Keratinocyte (primary cell): ENCODE measurements at regions not wholly inside any gene's neighbourhood (a gene's known extent, or its start where the extent isn't known, plus 50 kb on each side); places are given as distances from the start of the nearest gene placed in this dataset.

Experiments used
- DNase-seq: peaks from one replicate; pipeline ENCODE4 v3.0.0-alpha.2; 2011; ENCODE audit warnings: low read depth, missing footprints, low spot score
- FAIRE-seq: peaks from 2 replicates; lab custom pipeline; 2011; peaks lifted over from hg19 to GRCh38; lab: Jason Lieb, UNC
- H2AFZ ChIP-seq: 2 replicates; pipeline ENCODE4 v1.6.0; 2012; ENCODE audit warnings: low read length, control low read depth, inconsistent platforms; ENCODE audit not compliant: control insufficient read depth
- H3K27ac ChIP-seq: 2 replicates; pipeline ENCODE4 v1.5.1; 2011; ENCODE audit warnings: low read length; ENCODE audit not compliant: control insufficient read depth, insufficient read depth
- H3K27me3 ChIP-seq: 3 replicates; pipeline ENCODE4 v1.6.0; 2011; ENCODE audit warnings: low read length; ENCODE audit not compliant: control insufficient read depth, insufficient read depth; ENCODE audit errors: extremely low read depth
- H3K36me3 ChIP-seq, 2 experiments: 2 replicates in 1 of 2; 3 replicates in 1 of 2; pipeline ENCODE4 v1.5.1; 2011; ENCODE audit warnings: low read length in 2 of 2, mild to moderate bottlenecking in 1 of 2; ENCODE audit not compliant: control insufficient read depth in 2 of 2, insufficient read depth in 2 of 2; ENCODE audit errors: extremely low read depth in 1 of 2
- H3K4me1 ChIP-seq: 3 replicates; pipeline ENCODE4 v1.5.1; 2011; ENCODE audit warnings: low read length; ENCODE audit not compliant: control insufficient read depth, insufficient read depth; ENCODE audit errors: extremely low read depth
- H3K4me2 ChIP-seq: 3 replicates; pipeline ENCODE4 v1.6.0; 2011; ENCODE audit warnings: low read depth, low read length; ENCODE audit not compliant: control insufficient read depth, insufficient read depth; ENCODE audit errors: extremely low read depth
- H3K4me3 ChIP-seq, 3 experiments: fragments of 200-600 bp in 1 of 3; sonication (generic) in 1 of 3; 2 replicates in 2 of 3; 3 replicates in 1 of 3; pipeline ENCODE4 v1.5.1; 2011 to 2016; ENCODE audit warnings: low read length in 3 of 3, mild to moderate bottlenecking in 3 of 3, control low read depth in 2 of 3, inconsistent platforms in 1 of 3, low read depth in 1 of 3, mixed read lengths in 1 of 3, mixed run types in 1 of 3, moderate library complexity in 1 of 3; ENCODE audit not compliant: control insufficient read depth in 2 of 3, insufficient read depth in 2 of 3; ENCODE audit errors: extremely low read depth in 1 of 3
- H3K79me2 ChIP-seq: 2 replicates; pipeline ENCODE4 v1.6.0; 2012; ENCODE audit warnings: low read length; ENCODE audit not compliant: control insufficient read depth, insufficient read depth
- H3K9ac ChIP-seq: 3 replicates; pipeline ENCODE4 v1.6.0; 2011; ENCODE audit warnings: low read length; ENCODE audit not compliant: control insufficient read depth, insufficient read depth; ENCODE audit errors: extremely low read depth
- H3K9me1 ChIP-seq: 3 replicates; pipeline ENCODE4 v1.6.0; 2011; ENCODE audit warnings: low read length; ENCODE audit not compliant: control insufficient read depth, insufficient read depth; ENCODE audit errors: extremely low read depth
- H3K9me3 ChIP-seq: 2 replicates; pipeline ENCODE4 v1.5.1; 2012; ENCODE audit warnings: low read depth, low read length; ENCODE audit not compliant: control insufficient read depth
- H4K20me1 ChIP-seq: 3 replicates; pipeline ENCODE4 v1.6.0; 2011; ENCODE audit warnings: low read length; ENCODE audit not compliant: control insufficient read depth, insufficient read depth; ENCODE audit errors: extremely low read depth
- EZH2 ChIP-seq: IDR thresholded peaks from one replicate; pipeline ENCODE4 v1.6.1; 2012; ENCODE audit warnings: inconsistent platforms, mild to moderate bottlenecking, low read length, moderate library complexity
- dilution Hi-C: fragments of 300-500 bp; cut with MboI; formaldehyde crosslinking; loops from one replicate; pipeline ENCODE4 v1.7.0; 2020; ENCODE audit warnings: low sequenced_read_pairs; ENCODE audit not compliant: extremely low pct_ligation_motif_present
- TF ChIP-seq, protein P1 (sequence below), 3 experiments: IDR thresholded peaks in 1 of 3; conservative IDR thresholded peaks in 1 of 3; optimal IDR thresholded peaks in 1 of 3; 2 replicates in 2 of 3; 3 replicates in 1 of 3; pipeline versions ENCODE3 to v1.5.1; 2011; ENCODE audit warnings: low read length in 3 of 3, mild to moderate bottlenecking in 3 of 3, moderate library complexity in 2 of 3, control low read depth in 1 of 3, inconsistent platforms in 1 of 3; ENCODE audit not compliant: insufficient read depth in 2 of 3; ENCODE audit errors: extremely low read depth in 1 of 3

DNA sequence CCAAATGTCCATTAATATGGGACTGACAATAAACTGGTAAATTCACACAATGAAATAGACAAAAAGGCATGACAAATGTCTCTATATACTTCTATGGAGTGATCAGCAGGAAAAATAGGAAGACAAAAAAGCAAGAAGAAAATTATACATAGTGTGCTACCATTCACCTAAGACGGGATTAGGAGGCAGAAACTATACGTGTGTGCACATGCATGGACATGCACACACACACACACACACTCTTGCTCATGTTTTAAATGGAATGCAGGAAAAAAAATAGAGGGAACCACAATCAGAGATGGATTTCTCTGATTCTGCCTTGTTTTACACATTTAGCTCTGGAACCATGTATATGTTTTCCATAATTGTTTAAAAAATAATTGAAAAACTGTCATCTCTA, 119.0 kb downstream of the ZFAND4 start:
- Histone ChIP-seq H3K27me3 (no peaks in the 10 kb centered on the region), H3K4me3 (no peak overlapping the region), H3K79me2 (no peaks in the 10 kb centered on the region), H3K9me1 (no peaks in the 10 kb centered on the region), H3K36me3 (no peaks in the 10 kb centered on the region), H3K4me1 (peaks cover 7% of the 10 kb centered on the region), H2AFZ (no peak overlapping the region), H3K9me3 (no peaks in the 10 kb centered on the region), H4K20me1 (no peaks in the 10 kb centered on the region), H3K27ac (no peak overlapping the region), H3K9ac (no peak overlapping the region), H3K4me2 (peak overlapping the region; percentile 13)
- DNase-seq: peak; percentile 73
- TF ChIP-seq, protein P1, sequence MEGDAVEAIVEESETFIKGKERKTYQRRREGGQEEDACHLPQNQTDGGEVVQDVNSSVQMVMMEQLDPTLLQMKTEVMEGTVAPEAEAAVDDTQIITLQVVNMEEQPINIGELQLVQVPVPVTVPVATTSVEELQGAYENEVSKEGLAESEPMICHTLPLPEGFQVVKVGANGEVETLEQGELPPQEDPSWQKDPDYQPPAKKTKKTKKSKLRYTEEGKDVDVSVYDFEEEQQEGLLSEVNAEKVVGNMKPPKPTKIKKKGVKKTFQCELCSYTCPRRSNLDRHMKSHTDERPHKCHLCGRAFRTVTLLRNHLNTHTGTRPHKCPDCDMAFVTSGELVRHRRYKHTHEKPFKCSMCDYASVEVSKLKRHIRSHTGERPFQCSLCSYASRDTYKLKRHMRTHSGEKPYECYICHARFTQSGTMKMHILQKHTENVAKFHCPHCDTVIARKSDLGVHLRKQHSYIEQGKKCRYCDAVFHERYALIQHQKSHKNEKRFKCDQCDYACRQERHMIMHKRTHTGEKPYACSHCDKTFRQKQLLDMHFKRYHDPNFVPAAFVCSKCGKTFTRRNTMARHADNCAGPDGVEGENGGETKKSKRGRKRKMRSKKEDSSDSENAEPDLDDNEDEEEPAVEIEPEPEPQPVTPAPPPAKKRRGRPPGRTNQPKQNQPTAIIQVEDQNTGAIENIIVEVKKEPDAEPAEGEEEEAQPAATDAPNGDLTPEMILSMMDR (optimal IDR thresholded peaks at IDR 0.05 in 1 of 3, IDR thresholded peaks at IDR 0.05 in 1 of 3, conservative IDR thresholded peaks at IDR 0.05 in 1 of 3; ENCODE audit: extremely low read depth in 1 of 3, insufficient read depth in 2 of 3, low read length in 3 of 3): no peak
- TF ChIP-seq EZH2: no peak
- dilution Hi-C loops: no loop called here
- FAIRE-seq: peak; percentile 44

DNA sequence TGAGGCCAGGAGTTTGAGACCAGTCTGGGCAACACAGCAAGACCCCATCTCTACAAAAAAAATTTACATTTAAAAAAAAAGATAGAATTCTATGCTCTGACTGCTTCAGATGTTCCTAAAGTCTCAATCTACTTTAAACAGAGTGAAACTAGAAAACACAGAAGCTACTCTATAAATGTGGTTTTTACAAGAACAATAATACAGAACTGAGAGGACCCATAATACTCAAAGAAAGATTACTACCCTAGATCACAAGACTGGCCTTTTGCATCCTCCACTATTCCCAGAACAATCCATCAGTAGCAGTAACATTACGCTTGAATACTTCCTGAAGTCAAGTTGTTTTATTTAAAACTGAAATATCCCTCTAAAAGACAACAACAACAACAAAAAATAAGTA, 119.4 kb downstream of the ZFAND4 start:
- dilution Hi-C loops: no loop called here
- Histone ChIP-seq H3K9me1 (no peaks in the 10 kb centered on the region), H3K79me2 (no peaks in the 10 kb centered on the region), H3K27ac (no peak overlapping the region), H3K4me2 (peak overlapping the region; percentile 13), H4K20me1 (no peaks in the 10 kb centered on the region), H3K4me1 (peaks cover 7% of the 10 kb centered on the region), H3K4me3 (no peak overlapping the region), H2AFZ (no peak overlapping the region), H3K9ac (no peak overlapping the region), H3K27me3 (no peaks in the 10 kb centered on the region), H3K9me3 (no peaks in the 10 kb centered on the region), H3K36me3 (no peaks in the 10 kb centered on the region)
- no peak for FAIRE-seq
- TF ChIP-seq EZH2: no peak
- TF ChIP-seq, protein P1 (optimal IDR thresholded peaks at IDR 0.05 in 1 of 3, IDR thresholded peaks at IDR 0.05 in 1 of 3, conservative IDR thresholded peaks at IDR 0.05 in 1 of 3; ENCODE audit: extremely low read depth in 1 of 3, insufficient read depth in 2 of 3, low read length in 3 of 3): no peak
- no peak for DNase-seq
